NCI-H2171 (cell line): ENCODE measurements at regions not wholly inside any gene's neighbourhood (a gene's known extent, or its start where the extent isn't known, plus 50 kb on each side); places are given as distances from the start of the nearest gene placed in this dataset.

ENCODE experiments used
- DNase-seq: peaks from one replicate; lab custom pipeline; 2025; lab: John Stamatoyannopoulos, UW

GRCh38 chr5:2532809-2533208, 218.7 kb downstream of the IRX2 start:
- DNase-seq: no peak

GRCh38 chr5:2531318-2531717, 220.2 kb downstream of the IRX2 start:
- no peak for DNase-seq

GRCh38 chr5:2530609-2531008, 220.9 kb downstream of the IRX2 start:
- DNase-seq: no peak

GRCh38 chr5:2529371-2530092, 221.9 kb downstream of the IRX2 start:
- DNase-seq: no peak

GRCh38 chr5:2525351-2525750, 226.1 kb downstream of the IRX2 start:
- DNase-seq: peak; percentile 9

- DNase-seq: no peak
These were observed 226.9 kb downstream of the IRX2 start for GRCh38 chr5:2524620-2525019.

GRCh38 chr5:2523180-2523579, 228.3 kb downstream of the IRX2 start:
- peak; percentile 35 for DNase-seq

GRCh38 chr5:2522372-2522771, 229.1 kb downstream of the IRX2 start:
- no peak for DNase-seq

GRCh38 chr5:2519153-2519552, 232.3 kb downstream of the IRX2 start:
- DNase-seq: no peak

GRCh38 chr5:2517451-2517850, 234.0 kb downstream of the IRX2 start:
- DNase-seq: no peak

GRCh38 chr5:2515180-2515764, 236.2 kb downstream of the IRX2 start:
- DNase-seq: no peak

GRCh38 chr5:2514484-2514883, 237.0 kb downstream of the IRX2 start:
- no peak for DNase-seq

GRCh38 chr5:2511706-2512105, 239.8 kb downstream of the IRX2 start:
- DNase-seq: no peak

GRCh38 chr5:2511126-2511525, 240.4 kb downstream of the IRX2 start:
- DNase-seq: no peak

- no peak for DNase-seq
These were observed 241.9 kb downstream of the IRX2 start for GRCh38 chr5:2509527-2509926.

GRCh38 chr5:2508514-2508913, 243.0 kb downstream of the IRX2 start:
- DNase-seq: no peak

- DNase-seq: no peak
These were observed 243.9 kb downstream of the IRX2 start for GRCh38 chr5:2507611-2508010.

- DNase-seq: no peak
These were observed 244.9 kb downstream of the IRX2 start for GRCh38 chr5:2506603-2507002.

GRCh38 chr5:2505217-2505616, 246.3 kb downstream of the IRX2 start:
- no peak for DNase-seq

- DNase-seq: no peak
These were observed 248.4 kb downstream of the IRX2 start for GRCh38 chr5:2502970-2503594.

- DNase-seq: no peak
These were observed 251.6 kb downstream of the IRX2 start for GRCh38 chr5:2499917-2500316.

- DNase-seq: no peak
These were observed 254.6 kb downstream of the IRX2 start for GRCh38 chr5:2496891-2497290.

- no peak for DNase-seq
These were observed 255.4 kb downstream of the IRX2 start for GRCh38 chr5:2496126-2496525.

- no peak for DNase-seq
These were observed 258.1 kb downstream of the IRX2 start for GRCh38 chr5:2493356-2493755.
